SK-N-SH (cell line): ENCODE measurements at regions not wholly inside any gene's neighbourhood (a gene's known extent, or its start where the extent isn't known, plus 50 kb on each side); places are given as distances from the start of the nearest gene placed in this dataset.
"Not testable (repeated sequence)": the region's sequence is repeated elsewhere in the genome, so short reads cannot be mapped to it uniquely, and the experiment has no call there.

Experiments
- CTCF ChIA-PET: fragments of 300-600, 350-600 bp; formaldehyde crosslinking; extraction: SDS; loops from one replicate; lab custom pipeline; 2021; lab: Yijun Ruan, JAX
- POLR2A ChIA-PET: fragments of 350-600 bp; sonication (Branson Sonifier 250); formaldehyde crosslinking; extraction: SDS; loops from one replicate; lab custom pipeline; 2020; ENCODE audit warnings: antibody characterized with exemption, inconsistent platforms; lab: Yijun Ruan, JAX
- DNase-seq: peaks from one replicate; pipeline ENCODE4 v3.0.0; 2012
- H2AFZ ChIP-seq: fragments of 200-600 bp; sonication (generic); 2 replicates; pipeline ENCODE4 v1.8.1; 2016; ENCODE audit warnings: antibody characterized with exemption, mild to moderate bottlenecking, low read depth
- H3F3A ChIP-seq: fragments of 200-600 bp; sonication (generic); replicated peaks from 2 replicates; pipeline ENCODE3; 2016; ENCODE audit warnings: antibody characterized with exemption, mild to moderate bottlenecking; ENCODE audit not compliant: insufficient read depth
- H3K27ac ChIP-seq, 2 experiments: fragments of 200-500 bp in 1 of 2; fragments of 200-600 bp in 1 of 2; sonication (Bioruptor generic) in 1 of 2; sonication (generic), shearing (Covaris generic) in 1 of 2; 2 replicates each; pipeline versions ENCODE4 v1.5.1 to v1.6.1; 2014 to 2016; ENCODE audit warnings: low read depth in 2 of 2, inconsistent platforms in 1 of 2, low read length in 1 of 2, mild to moderate bottlenecking in 1 of 2, mixed read lengths in 1 of 2
- H3K27me3 ChIP-seq: fragments of 200-600 bp; sonication (generic), shearing (Covaris generic); 2 replicates; pipeline ENCODE4 v1.6.1; 2016; ENCODE audit warnings: mixed run types; ENCODE audit not compliant: insufficient read depth
- H3K36me3 ChIP-seq, 2 experiments: fragments of 200-500 bp in 1 of 2; fragments of 200-600 bp in 1 of 2; sonication (Bioruptor generic) in 1 of 2; sonication (generic) in 1 of 2; replicated peaks in 1 of 2; 2 replicates each; pipeline versions ENCODE3 to v1.5.1; 2014 to 2016; ENCODE audit warnings: low read length in 1 of 2, mild to moderate bottlenecking in 1 of 2; ENCODE audit not compliant: insufficient read depth in 2 of 2, control insufficient read depth in 1 of 2
- H3K4me1 ChIP-seq, 2 experiments: fragments of 200-500 bp in 1 of 2; fragments of 200-600 bp in 1 of 2; sonication (Bioruptor generic) in 1 of 2; sonication (generic), shearing (Covaris generic) in 1 of 2; 2 replicates each; pipeline versions ENCODE4 v1.5.1 to v1.6.1; 2014 to 2016; ENCODE audit warnings: low read depth in 1 of 2, low read length in 1 of 2, mixed run types in 1 of 2; ENCODE audit not compliant: insufficient read depth in 2 of 2, control insufficient read depth in 1 of 2
- H3K4me2 ChIP-seq: fragments of 200-600 bp; sonication (generic), shearing (Covaris generic); 2 replicates; pipeline ENCODE4 v1.6.1; 2017; ENCODE audit warnings: mixed run types
- H3K4me3 ChIP-seq, 2 experiments: fragments of 200-500 bp in 1 of 2; fragments of 200-600 bp in 1 of 2; sonication (Bioruptor generic) in 1 of 2; sonication (generic), shearing (Covaris generic) in 1 of 2; 2 replicates each; pipeline versions ENCODE4 v1.5.1 to v1.8.1; 2014 to 2016; ENCODE audit warnings: low read depth in 2 of 2, inconsistent platforms in 1 of 2, low read length in 1 of 2, mild to moderate bottlenecking in 1 of 2, mixed read lengths in 1 of 2, moderate library complexity in 1 of 2
- H3K79me2 ChIP-seq: fragments of 200-600 bp; sonication (generic); 2 replicates; pipeline ENCODE4 v1.8.1; 2017; ENCODE audit warnings: mild to moderate bottlenecking; ENCODE audit not compliant: insufficient read depth
- H3K9ac ChIP-seq: fragments of 200-600 bp; sonication (generic); 2 replicates; pipeline ENCODE4 v1.6.1; 2017; ENCODE audit warnings: mixed run types
- H3K9me2 ChIP-seq: fragments of 200-600 bp; sonication (generic); 2 replicates; pipeline ENCODE4 v1.6.1; 2017; ENCODE audit warnings: mixed run types
- H3K9me3 ChIP-seq: fragments of 200-600 bp; sonication (generic); 2 replicates; pipeline ENCODE4 v1.6.1; 2017; ENCODE audit warnings: mixed run types, mild to moderate bottlenecking, moderate library complexity
- H4K20me1 ChIP-seq: fragments of 200-600 bp; sonication (generic); 2 replicates; pipeline ENCODE4 v1.6.1; 2017; ENCODE audit warnings: mild to moderate bottlenecking, mixed run types; ENCODE audit not compliant: insufficient read depth
- ELF1 ChIP-seq: IDR thresholded peaks from 2 replicates; pipeline ENCODE4 v1.4.0; 2012
- FOSL2 ChIP-seq: IDR thresholded peaks from 2 replicates; pipeline ENCODE4 v1.4.0; 2012; ENCODE audit warnings: low read depth, mild to moderate bottlenecking, moderate library complexity, borderline replicate concordance
- MAX ChIP-seq: IDR thresholded peaks from 2 replicates; pipeline ENCODE4 v1.4.0; 2012; ENCODE audit warnings: low read depth
- MEF2A ChIP-seq: IDR thresholded peaks from 2 replicates; pipeline ENCODE4 v1.4.0; 2012; ENCODE audit warnings: low read depth, borderline replicate concordance
- MXI1 ChIP-seq: IDR thresholded peaks from 2 replicates; pipeline ENCODE4 v1.6.1; 2012; ENCODE audit warnings: mild to moderate bottlenecking, low read depth, low read length, improper control_type of control experiment
- NRF1 ChIP-seq: IDR thresholded peaks from 2 replicates; pipeline ENCODE4 v1.6.1; 2012; ENCODE audit warnings: low read depth, mild to moderate bottlenecking, low read length
- PBX3 ChIP-seq: IDR thresholded peaks from 2 replicates; pipeline ENCODE4; 2012
- RAD21 ChIP-seq: IDR thresholded peaks from 2 replicates; pipeline ENCODE4 v1.6.1; 2012; ENCODE audit warnings: mild to moderate bottlenecking, low read length
- RCOR1 ChIP-seq: fragments of 150-350 bp; IDR thresholded peaks from 2 replicates; pipeline ENCODE4 v1.6.1; 2017; ENCODE audit warnings: antibody characterized with exemption, low read length
- RFX5 ChIP-seq: IDR thresholded peaks from 2 replicates; pipeline ENCODE4 v1.6.1; 2012; ENCODE audit warnings: mild to moderate bottlenecking, improper control_type of control experiment, low read length
- RXRA ChIP-seq: IDR thresholded peaks from 2 replicates; pipeline ENCODE4 v1.4.0; 2012; ENCODE audit warnings: low read depth, mild to moderate bottlenecking, borderline replicate concordance
- SMC3 ChIP-seq: IDR thresholded peaks from 2 replicates; pipeline ENCODE4 v1.6.1; 2012; ENCODE audit warnings: low read depth, low read length, improper control_type of control experiment
- TAF1 ChIP-seq: IDR thresholded peaks from 2 replicates; pipeline ENCODE4 v1.6.1; 2012; ENCODE audit warnings: low read depth, mild to moderate bottlenecking, low read length, moderate library complexity, borderline replicate concordance
- WGBS: methylation state at CpG from one replicate; pipeline ENCODE4 v1.1.6; 2017; ENCODE audit warnings: low lambda C conversion rate; 5-methylcytosine and 5-hydroxymethylcytosine counted together

GRCh38 chr7:109476409-109476808 is 906.7 kb downstream of the DNAJB9 start (continued):
- no peak for TF ChIP-seq MEF2A
- no peak for TF ChIP-seq ELF1

GRCh38 chr7:109479388-109479787 is 909.7 kb downstream of the DNAJB9 start:
- no peaks in the 10 kb centered on the region for H3F3A ChIP-seq
- no peaks in the 10 kb centered on the region; a peak in 1 of 4 replicates for H3K4me1 ChIP-seq
- H3K4me2 ChIP-seq: no peak overlapping the region
- H3K27me3 ChIP-seq: no peaks in the 10 kb centered on the region
- DNase-seq: peak; percentile 5
- WGBS: 30% methylated on average over 2 of the region's 2 CpGs
- H3K9me3 ChIP-seq: 0 out of 2 replicates have a peak, but pooled peaks cover 4% of the 10 kb centered on the region
- H2AFZ ChIP-seq: no peak overlapping the region
- no peaks in the 10 kb centered on the region for H3K36me3 ChIP-seq
- CTCF ChIA-PET: interaction anchor here (0.6 to 2.7 kb wide), 5 partner anchors 9 to 357 kb away, joined by 3 to 16 read pairs (median 3); no protein-coding TSS in a partner anchor
- H3K27ac ChIP-seq: no peak overlapping the region
- H3K9me2 ChIP-seq: no peaks in the 10 kb centered on the region
- TF ChIP-seq NRF1 (no peak), FOSL2 (no peak), RFX5 (no peak), RAD21 (peak; percentile 64), SMC3 (peak; percentile 25; the same call in 1 of the 2 replicates)
- H3K4me3 ChIP-seq: no peak overlapping the region
- H4K20me1 ChIP-seq: no peaks in the 10 kb centered on the region
- H3K79me2 ChIP-seq: no peaks in the 10 kb centered on the region
- POLR2A ChIA-PET: no interaction called here
- H3K9ac ChIP-seq: no peak overlapping the region

- H4K20me1 ChIP-seq, H3K27ac ChIP-seq, H3K9ac ChIP-seq, H3K36me3 ChIP-seq, DNase-seq, H3K27me3 ChIP-seq, H3K4me2 ChIP-seq, H3K4me3 ChIP-seq, CTCF ChIA-PET, H3F3A ChIP-seq, H2AFZ ChIP-seq, H3K4me1 ChIP-seq, H3K9me2 ChIP-seq, H3K79me2 ChIP-seq, H3K9me3 ChIP-seq, POLR2A ChIA-PET: not testable (repeated sequence)
- 90% methylated on average over 1 of the region's 1 CpG for WGBS
Measured at GRCh38 chr7:109490607-109491006, 920.9 kb downstream of the DNAJB9 start.

GRCh38 chr7:109497053-109497452 is 927.4 kb downstream of the DNAJB9 start:
- Histone ChIP-seq H2AFZ (0 out of 2 replicates have a peak overlapping the region, but pooled peaks have one; percentile 17), H3K9me2 (peaks cover 14% of the 10 kb centered on the region; the same call in 1 of the 2 replicates), H3K27me3 (no peaks in the 10 kb centered on the region), H3F3A (no peaks in the 10 kb centered on the region), H3K9me3 (no peaks in the 10 kb centered on the region; the same call in 1 of the 2 replicates), H3K4me1 (no peaks in the 10 kb centered on the region), H3K36me3 (no peaks in the 10 kb centered on the region), H3K9ac (no peak overlapping the region), H3K4me3 (no peak overlapping the region), H4K20me1 (no peaks in the 10 kb centered on the region), H3K79me2 (no peaks in the 10 kb centered on the region), H3K4me2 (no peak overlapping the region), H3K27ac (no peak overlapping the region)
- POLR2A ChIA-PET: no interaction called here
- DNase-seq: no peak
- TF ChIP-seq MEF2A (no peak), MXI1 (no peak), MAX (no peak), TAF1 (no peak), RXRA (no peak), PBX3 (no peak), RCOR1 (no peak)
- CTCF ChIA-PET: interaction anchor here (1.5 to 1.7 kb wide), 2 partner anchors 17 to 18 kb away, joined by 3 to 4 read pairs; no protein-coding TSS in a partner anchor
- 20% methylated on average over 5 of the region's 5 CpGs for WGBS
